HG02840 (cell line): ENCODE measurements at regions not wholly inside any gene's neighbourhood (a gene's known extent, or its start where the extent isn't known, plus 50 kb on each side); places are given as distances from the start of the nearest gene placed in this dataset.
"Not testable (repeated sequence)": the region's sequence is repeated elsewhere in the genome, so short reads cannot be mapped to it uniquely, and the experiment has no call there.

Experiments
- ATAC-seq: cut with Tn5 transposase; IDR thresholded peaks from one replicate; pipeline ENCODE4 v1.9.1; 2021; ENCODE audit warnings: mild to moderate bottlenecking, moderate library complexity, moderate number of reproducible peaks; ENCODE audit not compliant: unreplicated experiment, low FRiP score

DNA sequence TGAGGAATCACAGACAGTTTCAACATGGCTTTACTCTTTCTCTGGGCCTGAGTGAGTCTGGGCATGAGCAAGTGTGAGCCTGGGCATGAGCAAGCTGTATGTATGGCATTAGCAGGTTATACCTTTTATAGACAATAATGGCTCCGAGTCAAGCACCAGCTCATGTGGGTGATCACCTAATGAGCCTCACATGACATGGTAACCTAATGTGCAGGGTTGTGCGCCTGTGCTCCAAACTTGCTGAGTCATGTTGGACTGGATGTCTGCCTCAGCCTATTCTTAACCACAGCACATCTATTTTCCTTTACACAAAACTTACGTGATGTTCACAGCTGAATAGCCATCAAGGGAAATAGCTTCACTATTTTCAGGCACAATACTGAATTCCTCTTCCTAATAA, 236.2 kb upstream of the NRIP1 start:
- ATAC-seq, result no peak

- no peak for ATAC-seq
These were observed 236.9 kb upstream of the NRIP1 start for GRCh38 chr21:15301736-15302135.

- no peak for ATAC-seq
These were observed 241.5 kb upstream of the NRIP1 start for GRCh38 chr21:15306271-15306670.

- no peak for ATAC-seq
These were observed 243.5 kb upstream of the NRIP1 start for GRCh38 chr21:15308333-15308732.

DNA sequence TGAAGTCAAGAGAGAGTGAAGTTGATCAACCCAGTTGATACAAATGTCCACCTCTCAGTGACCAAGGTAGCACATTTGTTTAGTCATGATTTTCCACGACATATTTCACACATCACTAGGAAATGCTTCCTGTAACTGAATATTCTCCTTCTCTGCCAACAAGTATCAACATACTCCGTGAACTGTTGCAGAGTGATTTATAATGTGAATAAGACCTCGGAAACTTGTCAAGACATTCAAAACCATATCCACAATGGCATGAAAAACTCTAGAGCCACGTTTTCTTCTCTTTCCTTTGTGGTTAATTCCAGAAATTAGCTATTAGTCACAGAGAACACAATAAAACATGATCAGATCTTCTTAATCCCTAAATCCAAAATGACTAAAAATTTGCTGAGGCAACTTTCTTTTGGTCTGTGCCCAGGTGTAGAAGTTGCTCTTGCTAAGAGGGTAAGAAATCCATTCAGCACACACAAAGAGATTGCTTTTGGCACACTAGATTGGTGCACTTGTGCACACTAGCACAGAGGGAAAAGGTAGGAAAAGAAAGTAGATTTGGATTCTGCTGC, 244.3 kb upstream of the NRIP1 start:
- ATAC-seq, result no peak

DNA sequence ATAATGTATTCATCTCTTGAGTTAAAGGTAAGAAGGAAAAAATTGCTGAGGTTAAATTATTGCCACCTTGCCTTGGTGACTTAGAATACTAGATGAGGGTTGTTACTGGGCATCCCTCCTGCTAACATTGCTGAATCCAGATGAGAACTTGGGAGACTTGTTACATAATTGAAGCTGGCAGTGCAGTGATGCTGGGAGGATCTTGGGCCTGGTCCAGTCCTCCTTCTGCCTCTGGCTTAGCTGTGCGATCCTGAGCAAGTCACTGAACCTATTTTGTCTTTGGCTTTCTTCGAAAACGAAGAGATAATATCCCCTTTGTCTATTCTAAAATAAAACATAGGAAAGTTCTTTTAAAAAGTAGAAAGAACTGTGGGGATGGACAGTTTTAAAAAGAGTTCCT, 244.9 kb upstream of the NRIP1 start:
- no peak for ATAC-seq

GRCh38 chr21:15311510-15311909, 246.7 kb upstream of the NRIP1 start:
- no peak for ATAC-seq

GRCh38 chr21:15317034-15317433, 252.2 kb upstream of the NRIP1 start:
- not testable (repeated sequence) for ATAC-seq

DNA sequence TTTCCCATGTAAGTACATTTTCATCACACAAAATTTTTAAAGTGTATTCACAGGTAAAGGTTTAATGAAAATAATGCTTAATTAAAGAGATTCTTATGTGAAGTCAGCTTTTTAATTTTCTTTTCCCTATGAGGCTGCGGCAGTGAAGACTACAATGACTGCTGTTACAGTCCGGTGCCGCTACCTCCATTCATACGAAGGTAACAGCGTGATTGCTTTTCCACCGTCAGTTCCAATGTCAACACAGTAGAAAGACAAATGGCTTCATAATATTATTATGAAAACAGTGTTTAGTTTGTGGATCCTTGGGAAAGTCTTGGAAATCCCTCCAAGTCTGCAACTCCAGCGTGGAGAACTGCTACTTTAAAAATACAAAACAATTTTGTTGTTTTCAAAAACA, 254.9 kb upstream of the NRIP1 start:
- no peak for ATAC-seq

GRCh38 chr21:15324542-15324941, 259.7 kb upstream of the NRIP1 start:
- ATAC-seq, result no peak

GRCh38 chr21:15326032-15326867, 261.4 kb upstream of the NRIP1 start:
- ATAC-seq, result no peak

DNA sequence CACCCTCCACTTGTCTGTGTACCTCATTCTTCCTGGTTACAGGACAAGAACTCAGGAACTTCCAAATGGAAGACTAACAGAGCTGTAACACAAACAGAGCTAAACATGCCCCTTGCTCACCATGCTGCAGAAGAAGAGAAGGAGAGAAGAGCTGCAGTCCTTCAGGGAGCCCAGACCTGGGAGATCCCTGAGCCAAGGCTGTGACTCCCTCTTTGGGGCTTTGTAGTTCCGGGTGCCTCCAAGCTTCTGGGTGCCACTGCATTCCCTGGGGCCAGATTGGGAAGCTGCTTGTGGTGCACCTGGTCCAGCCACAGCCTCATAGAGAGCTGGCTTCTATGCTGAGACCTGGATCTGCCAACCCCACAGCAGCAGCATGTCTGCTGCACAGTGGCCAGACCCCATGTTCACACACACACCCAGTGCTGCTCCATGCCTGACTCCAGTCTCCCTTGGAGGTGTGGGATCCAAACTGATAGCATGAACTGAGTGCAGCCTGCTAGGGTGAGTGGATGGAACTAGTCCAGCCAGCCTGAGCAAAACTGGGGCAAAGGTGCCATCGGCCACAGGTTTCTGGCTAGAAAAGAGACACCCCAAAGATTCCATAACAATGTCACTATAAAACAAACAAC, 263.0 kb upstream of the NRIP1 start:
- ATAC-seq, result no peak

DNA sequence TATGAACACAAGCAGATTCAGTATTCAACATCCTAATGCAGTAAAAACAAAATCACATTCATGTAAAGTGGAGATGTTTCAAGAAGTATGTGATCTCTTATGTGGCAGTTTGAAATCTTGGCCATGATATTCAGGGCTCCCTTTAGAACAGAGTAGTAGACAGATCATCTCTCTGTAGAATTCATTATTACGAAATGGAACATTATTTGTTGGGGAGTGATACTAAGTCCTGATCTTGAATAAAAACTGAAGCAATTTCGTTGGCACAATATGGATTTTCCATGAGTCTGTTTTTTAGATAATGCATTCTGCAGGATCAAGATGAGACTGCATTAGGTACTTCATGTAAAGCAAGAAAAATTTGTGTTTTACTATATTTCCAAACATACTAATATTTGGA, 264.4 kb upstream of the NRIP1 start:
- ATAC-seq, result no peak

GRCh38 chr21:15330872-15331271, 266.1 kb upstream of the NRIP1 start:
- no peak for ATAC-seq

DNA sequence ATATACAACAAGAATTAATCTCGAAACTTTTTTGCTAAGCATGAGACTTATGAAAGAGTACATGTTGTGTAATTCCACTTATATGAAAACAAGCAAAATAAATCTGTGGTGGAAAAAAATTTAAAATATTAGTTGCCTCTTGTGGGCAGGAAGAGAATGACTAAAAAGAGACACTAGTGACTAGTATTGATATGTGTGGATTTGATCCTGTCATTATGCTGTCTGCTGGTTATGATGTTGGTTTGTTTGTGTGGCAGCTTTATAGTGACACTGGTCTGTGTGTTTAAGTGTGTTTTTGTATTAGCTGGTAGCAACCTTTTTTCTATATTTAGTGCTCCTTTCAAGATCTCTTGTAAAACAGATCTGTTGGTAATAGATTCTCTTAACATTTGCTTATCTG, 267.8 kb upstream of the NRIP1 start:
- no peak for ATAC-seq

- no peak for ATAC-seq
These were observed 268.4 kb upstream of the NRIP1 start for GRCh38 chr21:15333136-15333710.

DNA sequence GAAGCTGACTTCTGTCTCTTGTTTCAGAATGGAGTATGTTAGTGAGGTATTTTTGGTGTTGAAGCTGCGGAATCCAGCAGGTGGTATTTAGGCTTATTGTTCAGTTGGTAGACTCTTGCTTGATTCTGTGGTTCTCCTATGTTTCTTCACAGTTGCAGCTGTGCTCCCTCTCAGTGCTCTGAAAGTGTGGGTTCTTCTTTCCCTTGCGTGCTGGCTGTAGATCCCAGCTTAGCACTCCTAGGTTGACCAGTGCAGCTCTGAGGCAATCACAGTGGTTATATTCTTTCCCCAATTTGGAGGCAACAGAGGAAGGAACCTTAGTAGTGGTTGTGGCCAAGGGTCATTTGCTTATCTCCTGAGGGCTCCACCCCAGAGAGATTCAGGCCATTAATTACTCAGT, 269.2 kb upstream of the NRIP1 start:
- no peak for ATAC-seq

DNA sequence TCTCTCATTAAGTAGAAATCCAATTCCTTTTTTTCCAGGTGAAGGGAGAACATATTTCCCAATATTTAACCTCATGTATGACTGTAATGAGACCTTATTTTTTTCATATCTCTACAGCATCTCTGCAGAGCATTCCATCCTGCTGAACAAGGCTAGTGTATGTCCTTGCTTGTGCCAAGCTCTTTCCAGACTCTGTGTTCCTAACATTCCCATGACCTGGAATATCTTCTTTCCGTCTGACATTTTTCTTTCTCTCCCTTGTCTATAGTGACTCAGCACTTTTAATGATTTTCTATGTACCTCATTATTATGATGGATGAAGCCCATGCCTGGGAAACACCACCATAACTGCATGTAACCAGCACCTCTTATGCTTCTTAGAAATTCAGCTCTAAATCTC, 278.3 kb upstream of the NRIP1 start:
- ATAC-seq, result no peak

DNA sequence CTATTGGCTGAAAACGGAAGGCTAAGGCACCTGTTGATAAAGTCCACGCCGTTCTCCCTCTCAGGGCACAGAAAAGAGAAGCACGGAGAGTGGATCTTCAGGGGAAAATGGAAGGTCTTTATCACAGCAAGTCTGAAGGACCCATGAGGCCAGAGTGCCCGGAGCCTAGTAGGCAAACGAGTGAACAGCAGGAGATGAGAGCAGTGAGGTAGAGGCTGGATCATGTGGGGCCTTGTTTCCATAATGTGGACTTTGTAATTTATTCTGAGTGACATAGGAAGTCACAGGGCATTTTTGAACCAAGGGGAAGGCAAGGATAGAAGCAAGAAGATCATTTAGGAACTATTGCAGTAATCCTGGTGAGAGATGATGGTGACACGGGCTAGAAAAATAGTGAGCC, 287.2 kb upstream of the NRIP1 start:
- no peak for ATAC-seq

GRCh38 chr21:15353546-15353945, 288.7 kb upstream of the NRIP1 start:
- ATAC-seq, result no peak

DNA sequence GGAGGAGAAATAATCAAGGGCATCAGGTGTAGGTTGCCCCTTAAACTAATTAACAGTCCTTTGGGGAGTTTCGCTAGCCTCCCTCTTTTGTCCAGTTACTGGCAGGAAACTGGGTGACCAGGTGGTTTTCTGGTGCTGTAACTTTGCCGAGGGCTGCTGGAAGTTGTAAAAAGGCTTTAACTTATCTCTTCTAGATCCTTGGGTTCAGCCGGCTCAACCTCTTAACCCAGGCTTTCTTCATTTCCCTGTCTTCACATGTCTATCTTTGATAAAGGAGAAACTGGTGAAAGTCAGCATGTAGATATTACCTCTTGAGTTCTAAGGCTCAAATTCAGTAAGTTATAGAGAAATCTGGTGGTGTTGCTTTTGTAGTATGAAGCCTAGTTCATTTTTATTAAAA, 289.7 kb upstream of the NRIP1 start:
- no peak for ATAC-seq

- ATAC-seq, result no peak
These were observed 290.3 kb upstream of the NRIP1 start for GRCh38 chr21:15355066-15355465.
